ENCODE measurements at regions not wholly inside any gene's neighbourhood (a gene's known extent, or its start where the extent isn't known, plus 50 kb on each side); places are given as distances from the start of the nearest gene placed in this dataset.

GRCh38 chr14:84533181-84533725 is 996.7 kb upstream of the FLRT2 start:
- TF ChIP-seq ZNF263 (CRISPR knock-in tag; IDR thresholded peaks at IDR 0.05; ENCODE audit: low read depth), result no peak
- TF ChIP-seq CTCF (IDR thresholded peaks at IDR 0.05), result no peak
- TF ChIP-seq ZNF281 (CRISPR knock-in tag; IDR thresholded peaks at IDR 0.05), result no peak
- TF ChIP-seq ZBTB43 (CRISPR knock-in tag; IDR thresholded peaks at IDR 0.05), result no peak
- TF ChIP-seq MAX (CRISPR knock-in tag; IDR thresholded peaks at IDR 0.05), result no peak
- no peak for TF ChIP-seq JUN (CRISPR knock-in tag; IDR thresholded peaks at IDR 0.05)
- no peak for TF ChIP-seq ETV6 (CRISPR knock-in tag; IDR thresholded peaks at IDR 0.05)
- TF ChIP-seq JAZF1 (CRISPR knock-in tag; IDR thresholded peaks at IDR 0.05), result no peak
- TF ChIP-seq PRDM15 (CRISPR knock-in tag; IDR thresholded peaks at IDR 0.05), result no peak
- no peak for TF ChIP-seq CBFB (CRISPR knock-in tag; IDR thresholded peaks at IDR 0.05; ENCODE audit: low read depth)

Data from WTC11 (cell line).